AML-193 (cell line): ENCODE measurements at regions not wholly inside any gene's neighbourhood (a gene's known extent, or its start where the extent isn't known, plus 50 kb on each side); places are given as distances from the start of the nearest gene placed in this dataset.

Experiments used
- DNase-seq, 2 experiments: peaks; one replicate each; lab custom pipeline; 2025; lab: John Stamatoyannopoulos, UW

DNA sequence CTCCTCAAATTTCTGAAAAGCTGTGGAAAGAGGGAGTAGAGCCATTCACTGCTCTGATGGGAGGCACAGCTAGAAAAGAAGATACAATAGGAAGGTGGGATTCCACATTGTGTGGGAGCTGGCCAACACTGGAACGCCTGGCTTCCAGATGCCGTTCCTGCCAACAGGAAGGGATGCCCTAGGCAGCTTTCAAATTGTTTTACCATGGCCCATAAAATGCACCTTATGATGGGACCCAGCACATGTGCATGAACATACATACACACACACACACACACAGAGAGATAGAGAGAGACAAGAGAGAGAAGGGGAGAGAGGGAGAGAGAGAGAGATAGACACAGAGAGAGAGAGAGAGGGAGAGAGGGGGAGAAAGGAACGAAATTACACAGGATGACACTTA lies 86.1 kb upstream of the BZW1 start:
- no peak for DNase-seq

DNA sequence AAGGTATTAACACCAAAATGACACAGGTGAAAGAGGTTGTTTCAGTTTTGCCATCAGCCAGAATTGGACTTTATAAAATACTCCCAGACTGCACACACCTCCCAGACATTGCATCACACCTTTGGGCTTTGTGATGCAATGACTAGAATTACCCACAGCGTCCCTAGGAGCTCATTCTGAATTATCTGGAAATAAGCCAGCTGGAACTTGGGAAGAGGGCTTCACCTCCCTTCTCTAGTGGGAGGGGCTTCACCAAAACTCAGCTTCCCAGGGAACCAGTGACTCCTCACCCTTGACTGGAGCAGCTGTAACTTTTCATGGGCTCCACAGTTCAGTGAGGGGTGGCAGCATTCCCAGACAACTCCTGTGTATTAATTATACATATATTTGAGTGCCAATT lies 83.1 kb upstream of the BZW1 start:
- no peak for DNase-seq

GRCh38 chr2:200730302-200730701 lies 81.4 kb upstream of the BZW1 start:
- no peak for DNase-seq

- DNase-seq, result no peak
Observed at GRCh38 chr2:200730960-200731359, 80.8 kb upstream of the BZW1 start.

- no peak for DNase-seq
Observed at GRCh38 chr2:200732866-200733265, 78.8 kb upstream of the BZW1 start.

GRCh38 chr2:200733713-200734198 lies 78.0 kb upstream of the BZW1 start:
- no peak for DNase-seq

- DNase-seq, result no peak
Observed at GRCh38 chr2:200735061-200735460, 76.6 kb upstream of the BZW1 start.

GRCh38 chr2:200736646-200737274 lies 75.0 kb upstream of the BZW1 start:
- no peak for DNase-seq

DNA sequence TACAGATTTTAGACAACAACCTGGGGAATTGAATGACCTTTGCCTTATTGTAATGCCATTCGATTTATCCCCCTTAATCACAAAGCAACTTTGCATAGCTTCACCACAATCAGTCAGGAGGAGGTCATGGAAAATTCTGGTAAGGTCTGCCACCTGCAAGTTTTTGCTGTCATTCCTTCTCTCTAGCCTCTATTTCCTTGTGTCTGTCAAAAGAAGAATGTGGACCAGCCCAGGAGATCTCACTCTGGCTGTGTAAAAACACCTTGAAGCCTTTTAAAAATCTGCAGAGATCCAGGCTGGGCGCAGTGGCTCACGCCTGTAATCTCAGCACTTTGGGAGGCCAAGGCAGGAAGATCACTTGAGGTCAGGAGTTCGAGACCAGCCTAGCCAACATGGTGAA lies 74.1 kb upstream of the BZW1 start:
- no peak for DNase-seq

GRCh38 chr2:200738590-200738989 lies 73.1 kb upstream of the BZW1 start:
- DNase-seq, result no peak

DNA sequence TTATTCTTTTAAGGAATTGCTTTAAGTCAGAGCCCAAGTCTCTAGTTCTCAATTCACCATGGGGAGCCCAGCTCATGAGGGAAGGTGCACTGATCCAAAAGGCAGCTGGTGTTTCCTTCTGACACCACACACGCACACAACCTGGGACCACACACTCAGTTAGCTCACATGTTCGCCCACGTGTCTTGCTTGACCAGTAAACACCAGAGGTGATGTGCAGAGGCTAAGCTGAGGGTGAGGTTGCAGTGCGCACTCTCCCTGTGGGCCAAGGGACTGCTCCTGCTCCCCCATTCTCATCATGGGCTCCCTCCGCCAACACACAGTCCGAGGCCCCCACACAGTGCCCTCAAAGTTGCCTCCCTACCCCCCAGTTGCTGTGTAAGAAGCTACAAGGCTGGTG lies 70.8 kb upstream of the BZW1 start:
- no peak for DNase-seq

- no peak for DNase-seq
Observed at GRCh38 chr2:200741468-200742202, 70.1 kb upstream of the BZW1 start.

DNA sequence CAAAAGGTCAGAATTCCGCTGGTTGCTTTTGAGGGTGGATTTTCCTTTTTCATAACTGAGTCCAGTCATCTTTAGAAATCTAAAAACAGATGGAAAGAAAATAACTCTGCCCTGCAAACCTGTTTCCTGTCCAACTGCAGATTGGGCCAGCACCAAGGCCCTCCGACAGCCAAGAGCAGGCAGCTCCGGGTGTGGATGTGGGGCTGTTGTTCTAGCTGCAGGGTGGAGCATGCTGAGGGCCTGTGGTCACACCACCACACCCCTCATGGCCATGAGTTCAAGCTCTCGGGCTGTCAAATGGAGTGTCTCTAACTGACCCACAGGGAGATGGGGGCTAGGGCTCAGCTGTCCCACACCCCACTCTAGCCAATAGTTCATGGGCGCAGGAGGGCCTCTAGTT lies 69.3 kb upstream of the BZW1 start:
- DNase-seq, result no peak

DNA sequence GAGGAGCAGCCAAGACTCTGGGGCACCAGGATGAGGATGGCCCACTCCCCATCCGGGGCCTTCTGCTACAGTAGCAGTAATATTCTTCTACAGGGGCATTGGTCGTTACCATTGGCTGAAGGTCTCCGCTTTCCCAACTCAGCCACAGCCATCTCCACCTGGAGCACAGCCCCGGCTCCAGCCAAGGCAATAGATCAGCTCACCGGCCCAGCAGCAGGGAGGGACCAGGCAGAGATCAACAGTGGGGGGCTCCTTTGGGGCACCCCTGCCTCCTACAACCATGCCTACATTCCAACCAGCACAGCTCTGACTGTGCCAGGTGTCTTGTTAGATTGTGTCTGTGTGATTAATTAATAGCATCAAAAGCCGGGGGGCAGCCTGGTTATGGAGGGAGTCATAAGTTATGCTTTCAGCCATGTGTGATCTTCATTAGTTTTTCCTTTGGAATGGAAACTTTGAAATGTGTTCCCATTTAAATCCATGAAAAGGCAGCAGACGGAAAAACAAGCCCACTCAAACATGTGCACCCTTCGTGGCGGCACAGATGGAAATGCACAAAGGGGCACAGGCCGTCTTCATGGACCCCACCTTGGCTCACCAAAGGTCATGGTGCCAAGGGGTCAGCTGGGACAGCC lies 68.6 kb upstream of the BZW1 start:
- DNase-seq, result no peak

GRCh38 chr2:200744201-200744602 lies 67.5 kb upstream of the BZW1 start:
- DNase-seq, result no peak

- no peak for DNase-seq
Observed at GRCh38 chr2:200746301-200746700, 65.4 kb upstream of the BZW1 start.

GRCh38 chr2:200747668-200748618 lies 63.8 kb upstream of the BZW1 start:
- DNase-seq, result no peak

- DNase-seq, result no peak
Observed at GRCh38 chr2:200748779-200749178, 62.9 kb upstream of the BZW1 start.

- DNase-seq, result peak; percentile 7 to 10
Observed at GRCh38 chr2:200749631-200750322, 61.9 kb upstream of the BZW1 start.

GRCh38 chr2:200750323-200750910 lies 61.3 kb upstream of the BZW1 start:
- no peak for DNase-seq

DNA sequence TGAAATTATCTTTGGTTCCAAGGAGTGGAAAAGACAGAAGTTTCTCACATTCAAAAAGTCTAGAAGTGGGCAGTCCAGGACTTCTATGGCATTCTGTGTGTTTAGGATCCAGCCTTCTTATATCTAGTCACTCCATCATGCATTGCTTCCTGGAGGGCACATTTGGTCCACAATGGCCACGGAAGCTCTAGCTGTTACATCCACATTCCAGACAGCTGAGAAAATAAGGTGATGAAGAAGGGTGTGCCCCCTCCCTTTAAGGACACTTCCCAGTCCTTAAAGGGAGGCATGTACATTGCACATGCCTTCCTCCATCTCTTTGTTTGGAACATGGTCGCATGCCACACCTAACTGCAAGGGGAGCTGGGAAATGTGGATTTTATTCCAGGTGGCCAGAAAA lies 59.9 kb upstream of the BZW1 start:
- no peak for DNase-seq
